A549 (cell line): ENCODE measurements at regions not wholly inside any gene's neighbourhood (a gene's known extent, or its start where the extent isn't known, plus 50 kb on each side); places are given as distances from the start of the nearest gene placed in this dataset.

Experiments
- BCL3 ChIP-seq: fragments of >200 bp; sonication (Bioruptor Twin); formaldehyde crosslinking; IDR thresholded peaks from 3 replicates; pipeline ENCODE4 v1.6.1; 2016
- CEBPB ChIP-seq, 2 experiments: fragments of >200 bp in 1 of 2; sonication (Bioruptor Twin) in 1 of 2; formaldehyde crosslinking in 1 of 2; IDR thresholded peaks; 2 replicates each; pipeline ENCODE4 v1.6.1; 2012 to 2016
- CHD2 ChIP-seq: fragments of 150-350 bp; IDR thresholded peaks from 2 replicates; pipeline ENCODE4 v1.6.1; 2014; ENCODE audit warnings: low read length; ENCODE audit not compliant: partially characterized antibody
- CTCF ChIP-seq: fragments of >200 bp; sonication (Bioruptor Twin); formaldehyde crosslinking; IDR thresholded peaks from 3 replicates; pipeline ENCODE4 v1.5.1; 2016
- EP300 ChIP-seq, 2 experiments: fragments of >200 bp; sonication (Bioruptor Twin); formaldehyde crosslinking; IDR thresholded peaks; 2 replicates in 1 of 2; 3 replicates in 1 of 2; pipeline ENCODE4 v1.6.1; 2016 to 2017
- FOSB ChIP-seq: fragments of 250-450 bp; sonication (Bioruptor Pico); IDR thresholded peaks from 2 replicates; pipeline ENCODE4 v1.5.0; 2020; ENCODE audit warnings: mild to moderate bottlenecking, moderate library complexity
- JUN ChIP-seq, 2 experiments: fragments of >200 bp; sonication (Bioruptor Twin); formaldehyde crosslinking; IDR thresholded peaks; 2 replicates in 1 of 2; 3 replicates in 1 of 2; pipeline ENCODE4 v1.6.1; 2016 to 2017
- POLR2A ChIP-seq: IDR thresholded peaks from 2 replicates; pipeline ENCODE4 v1.6.1; 2012; ENCODE audit warnings: mild to moderate bottlenecking, low read length
- USF2 ChIP-seq: fragments of 450-650 bp; IDR thresholded peaks from 2 replicates; pipeline ENCODE4 v1.6.1; 2014; ENCODE audit warnings: antibody characterized with exemption
- ZC3H11A ChIP-seq: fragments of 450-650 bp; IDR thresholded peaks from 2 replicates; pipeline ENCODE4 v1.6.1; 2014; ENCODE audit warnings: antibody characterized with exemption, mild to moderate bottlenecking

GRCh38 chr5:74450095-74450494, 190.4 kb downstream of the ENC1 start:
- no peak for TF ChIP-seq USF2
- TF ChIP-seq POLR2A, result no peak
- TF ChIP-seq CTCF, result no peak
- no peak for TF ChIP-seq FOSB (CRISPR knock-in tag)
- TF ChIP-seq EP300 (IDR thresholded peaks at IDR 0.05), result no peak
- no peak for TF ChIP-seq JUN (IDR thresholded peaks at IDR 0.05)
- TF ChIP-seq CEBPB (IDR thresholded peaks at IDR 0.05), result no peak
- no peak for TF ChIP-seq ZC3H11A
- TF ChIP-seq CHD2, result no peak
- TF ChIP-seq BCL3, result no peak
